SK-N-SH (cell line): ENCODE measurements at regions not wholly inside any gene's neighbourhood (a gene's known extent, or its start where the extent isn't known, plus 50 kb on each side); places are given as distances from the start of the nearest gene placed in this dataset.

ENCODE experiments used
- CTCF ChIA-PET: fragments of 300-600, 350-600 bp; formaldehyde crosslinking; extraction: SDS; loops from one replicate; lab custom pipeline; 2021; lab: Yijun Ruan, JAX
- POLR2A ChIA-PET: fragments of 350-600 bp; sonication (Branson Sonifier 250); formaldehyde crosslinking; extraction: SDS; loops from one replicate; lab custom pipeline; 2020; ENCODE audit warnings: antibody characterized with exemption, inconsistent platforms; lab: Yijun Ruan, JAX
- DNase-seq: peaks from one replicate; pipeline ENCODE4 v3.0.0; 2012
- H2AFZ ChIP-seq: fragments of 200-600 bp; sonication (generic); 2 replicates; pipeline ENCODE4 v1.8.1; 2016; ENCODE audit warnings: antibody characterized with exemption, mild to moderate bottlenecking, low read depth
- H3F3A ChIP-seq: fragments of 200-600 bp; sonication (generic); replicated peaks from 2 replicates; pipeline ENCODE3; 2016; ENCODE audit warnings: antibody characterized with exemption, mild to moderate bottlenecking; ENCODE audit not compliant: insufficient read depth
- H3K27ac ChIP-seq, 2 experiments: fragments of 200-500 bp in 1 of 2; fragments of 200-600 bp in 1 of 2; sonication (Bioruptor generic) in 1 of 2; sonication (generic), shearing (Covaris generic) in 1 of 2; 2 replicates each; pipeline versions ENCODE4 v1.5.1 to v1.6.1; 2014 to 2016; ENCODE audit warnings: low read depth in 2 of 2, inconsistent platforms in 1 of 2, low read length in 1 of 2, mild to moderate bottlenecking in 1 of 2, mixed read lengths in 1 of 2
- H3K27me3 ChIP-seq: fragments of 200-600 bp; sonication (generic), shearing (Covaris generic); 2 replicates; pipeline ENCODE4 v1.6.1; 2016; ENCODE audit warnings: mixed run types; ENCODE audit not compliant: insufficient read depth
- H3K36me3 ChIP-seq, 2 experiments: fragments of 200-500 bp in 1 of 2; fragments of 200-600 bp in 1 of 2; sonication (Bioruptor generic) in 1 of 2; sonication (generic) in 1 of 2; replicated peaks in 1 of 2; 2 replicates each; pipeline versions ENCODE3 to v1.5.1; 2014 to 2016; ENCODE audit warnings: low read length in 1 of 2, mild to moderate bottlenecking in 1 of 2; ENCODE audit not compliant: insufficient read depth in 2 of 2, control insufficient read depth in 1 of 2
- H3K4me1 ChIP-seq, 2 experiments: fragments of 200-500 bp in 1 of 2; fragments of 200-600 bp in 1 of 2; sonication (Bioruptor generic) in 1 of 2; sonication (generic), shearing (Covaris generic) in 1 of 2; 2 replicates each; pipeline versions ENCODE4 v1.5.1 to v1.6.1; 2014 to 2016; ENCODE audit warnings: low read depth in 1 of 2, low read length in 1 of 2, mixed run types in 1 of 2; ENCODE audit not compliant: insufficient read depth in 2 of 2, control insufficient read depth in 1 of 2
- H3K4me2 ChIP-seq: fragments of 200-600 bp; sonication (generic), shearing (Covaris generic); 2 replicates; pipeline ENCODE4 v1.6.1; 2017; ENCODE audit warnings: mixed run types
- H3K4me3 ChIP-seq, 2 experiments: fragments of 200-500 bp in 1 of 2; fragments of 200-600 bp in 1 of 2; sonication (Bioruptor generic) in 1 of 2; sonication (generic), shearing (Covaris generic) in 1 of 2; 2 replicates each; pipeline versions ENCODE4 v1.5.1 to v1.8.1; 2014 to 2016; ENCODE audit warnings: low read depth in 2 of 2, inconsistent platforms in 1 of 2, low read length in 1 of 2, mild to moderate bottlenecking in 1 of 2, mixed read lengths in 1 of 2, moderate library complexity in 1 of 2
- H3K79me2 ChIP-seq: fragments of 200-600 bp; sonication (generic); 2 replicates; pipeline ENCODE4 v1.8.1; 2017; ENCODE audit warnings: mild to moderate bottlenecking; ENCODE audit not compliant: insufficient read depth
- H3K9ac ChIP-seq: fragments of 200-600 bp; sonication (generic); 2 replicates; pipeline ENCODE4 v1.6.1; 2017; ENCODE audit warnings: mixed run types
- H3K9me2 ChIP-seq: fragments of 200-600 bp; sonication (generic); 2 replicates; pipeline ENCODE4 v1.6.1; 2017; ENCODE audit warnings: mixed run types
- H3K9me3 ChIP-seq: fragments of 200-600 bp; sonication (generic); 2 replicates; pipeline ENCODE4 v1.6.1; 2017; ENCODE audit warnings: mixed run types, mild to moderate bottlenecking, moderate library complexity
- H4K20me1 ChIP-seq: fragments of 200-600 bp; sonication (generic); 2 replicates; pipeline ENCODE4 v1.6.1; 2017; ENCODE audit warnings: mild to moderate bottlenecking, mixed run types; ENCODE audit not compliant: insufficient read depth
- CTCF ChIP-seq: fragments of 200-600 bp; sonication (generic); IDR thresholded peaks from 2 replicates; pipeline ENCODE4 v1.6.1; 2017; ENCODE audit warnings: antibody characterized with exemption, mild to moderate bottlenecking, moderate library complexity
- EZH2phosphoT487 ChIP-seq: fragments of 200-600 bp; sonication (generic); IDR thresholded peaks from 2 replicates; pipeline ENCODE4 v1.6.1; 2017; ENCODE audit warnings: low read depth, mixed run types, mild to moderate bottlenecking, antibody characterized with exemption, moderate library complexity, borderline replicate concordance
- FOXJ3 ChIP-seq: sonication (generic); formaldehyde crosslinking; IDR thresholded peaks from 2 replicates; pipeline ENCODE4 v1.5.1; 2020; ENCODE audit warnings: mild to moderate bottlenecking, missing genetic modification reagents
- FOXM1 ChIP-seq: IDR thresholded peaks from 2 replicates; pipeline ENCODE4 v1.4.0; 2012; ENCODE audit warnings: low read depth, mild to moderate bottlenecking
- GABPA ChIP-seq: IDR thresholded peaks from 2 replicates; pipeline ENCODE4 v1.4.0; 2012; ENCODE audit warnings: low read depth, mild to moderate bottlenecking
- GATA2 ChIP-seq: sonication (generic); formaldehyde crosslinking; IDR thresholded peaks from 2 replicates; pipeline ENCODE4 v1.5.0; 2020; ENCODE audit warnings: mild to moderate bottlenecking, missing genetic modification reagents
- JUND ChIP-seq: IDR thresholded peaks from 2 replicates; pipeline ENCODE4 v1.4.0; 2012
- MAX ChIP-seq: IDR thresholded peaks from 2 replicates; pipeline ENCODE4 v1.4.0; 2012; ENCODE audit warnings: low read depth
- MEF2A ChIP-seq: IDR thresholded peaks from 2 replicates; pipeline ENCODE4 v1.4.0; 2012; ENCODE audit warnings: low read depth, borderline replicate concordance
- NFIC ChIP-seq: IDR thresholded peaks from 2 replicates; pipeline ENCODE4 v1.4.0; 2012; ENCODE audit warnings: borderline replicate concordance
- NRF1 ChIP-seq: IDR thresholded peaks from 2 replicates; pipeline ENCODE4 v1.6.1; 2012; ENCODE audit warnings: low read depth, mild to moderate bottlenecking, low read length
- PBX3 ChIP-seq: IDR thresholded peaks from 2 replicates; pipeline ENCODE4; 2012
- RCOR1 ChIP-seq: fragments of 150-350 bp; IDR thresholded peaks from 2 replicates; pipeline ENCODE4 v1.6.1; 2017; ENCODE audit warnings: antibody characterized with exemption, low read length
- REST ChIP-seq: IDR thresholded peaks from 2 replicates; pipeline ENCODE4 v1.6.1; 2012; ENCODE audit warnings: mild to moderate bottlenecking, low read depth, low read length, moderate library complexity
- SIN3A ChIP-seq: IDR thresholded peaks from 2 replicates; pipeline ENCODE4 v1.6.1; 2012; ENCODE audit warnings: low read depth, mild to moderate bottlenecking, low read length, moderate library complexity, borderline replicate concordance
- TAF1 ChIP-seq: IDR thresholded peaks from 2 replicates; pipeline ENCODE4 v1.6.1; 2012; ENCODE audit warnings: low read depth, mild to moderate bottlenecking, low read length, moderate library complexity, borderline replicate concordance
- TEAD4 ChIP-seq: IDR thresholded peaks from 2 replicates; pipeline ENCODE4 v1.4.0; 2012; ENCODE audit warnings: mild to moderate bottlenecking, borderline replicate concordance; ENCODE audit not compliant: insufficient read depth
- USF1 ChIP-seq: IDR thresholded peaks from 2 replicates; pipeline ENCODE4 v1.4.0; 2012; ENCODE audit warnings: low read depth, borderline replicate concordance
- USF2 ChIP-seq: fragments of 150-350 bp; IDR thresholded peaks from 2 replicates; pipeline ENCODE4 v1.6.1; 2017; ENCODE audit warnings: antibody characterized with exemption, low read length, low read depth, borderline replicate concordance
- WGBS: methylation state at CpG from one replicate; pipeline ENCODE4 v1.1.6; 2017; ENCODE audit warnings: low lambda C conversion rate; 5-methylcytosine and 5-hydroxymethylcytosine counted together

- ChIA-PET POLR2A (no interaction called here), CTCF (interaction anchor here (0.8 to 7.7 kb wide), 4 partner anchors 11 to 107 kb away, joined by 3 to 82 read pairs (median 28); no protein-coding TSS in a partner anchor)
- Histone ChIP-seq H3K9me2 (no peaks in the 10 kb centered on the region), H3K36me3 (no peaks in the 10 kb centered on the region), H2AFZ (no peak overlapping the region), H3K79me2 (no peaks in the 10 kb centered on the region), H3K27ac (no peak overlapping the region), H3K9ac (no peak overlapping the region), H3K4me1 (peaks cover 0 to 4% of the 10 kb centered on the region in 2 experiments; a peak in 1 of 4 replicates), H3K27me3 (peaks cover 69% of the 10 kb centered on the region), H4K20me1 (no peaks in the 10 kb centered on the region), H3F3A (no peaks in the 10 kb centered on the region), H3K4me3 (no peak overlapping the region), H3K4me2 (no peak overlapping the region), H3K9me3 (no peaks in the 10 kb centered on the region)
- TF ChIP-seq USF2 (no peak), GABPA (no peak), PBX3 (no peak), SIN3A (no peak), JUND (no peak), REST (no peak), TAF1 (no peak), GATA2 (CRISPR knock-in tag) (no peak), CTCF (no peak), FOXM1 (no peak), EZH2phosphoT487 (no peak), FOXJ3 (CRISPR knock-in tag) (no peak), MEF2A (no peak), NFIC (no peak), TEAD4 (no peak), NRF1 (no peak), USF1 (no peak), MAX (no peak), RCOR1 (no peak)
- 10% methylated on average over 5 of the region's 5 CpGs for WGBS
- DNase-seq = no peak
Observed at GRCh38 chr15:98419173-98419780, 229.1 kb upstream of the IGF1R start.
